HEK293T (cell line): ENCODE measurements at regions not wholly inside any gene's neighbourhood (a gene's known extent, or its start where the extent isn't known, plus 50 kb on each side); places are given as distances from the start of the nearest gene placed in this dataset.

Experiments used
- ELF4 ChIP-seq: fragments of 450-650 bp; IDR thresholded peaks from 2 replicates; pipeline ENCODE4 v1.6.1; 2017; ENCODE audit warnings: antibody characterized with exemption
- FOXA1 ChIP-seq: fragments of 450-650 bp; IDR thresholded peaks from 2 replicates; pipeline ENCODE4 v1.6.1; 2016; ENCODE audit warnings: mild to moderate bottlenecking
- FOXK2 ChIP-seq: fragments of 450-650 bp; IDR thresholded peaks from 2 replicates; pipeline ENCODE4 v1.6.1; 2016; ENCODE audit warnings: mild to moderate bottlenecking
- FOXM1 ChIP-seq: fragments of 450-650 bp; IDR thresholded peaks from 2 replicates; pipeline ENCODE4 v1.6.1; 2017; ENCODE audit warnings: mild to moderate bottlenecking, borderline replicate concordance
- HDGF ChIP-seq: fragments of 450-650 bp; IDR thresholded peaks from 2 replicates; pipeline ENCODE4 v1.6.1; 2017; ENCODE audit warnings: antibody characterized with exemption, borderline replicate concordance
- NFRKB ChIP-seq: fragments of 450-650 bp; IDR thresholded peaks from 2 replicates; pipeline ENCODE4 v1.6.1; 2016; ENCODE audit warnings: mild to moderate bottlenecking, moderate library complexity
- SP1 ChIP-seq: fragments of 450-650 bp; IDR thresholded peaks from 2 replicates; pipeline ENCODE4 v1.6.1; 2017

DNA sequence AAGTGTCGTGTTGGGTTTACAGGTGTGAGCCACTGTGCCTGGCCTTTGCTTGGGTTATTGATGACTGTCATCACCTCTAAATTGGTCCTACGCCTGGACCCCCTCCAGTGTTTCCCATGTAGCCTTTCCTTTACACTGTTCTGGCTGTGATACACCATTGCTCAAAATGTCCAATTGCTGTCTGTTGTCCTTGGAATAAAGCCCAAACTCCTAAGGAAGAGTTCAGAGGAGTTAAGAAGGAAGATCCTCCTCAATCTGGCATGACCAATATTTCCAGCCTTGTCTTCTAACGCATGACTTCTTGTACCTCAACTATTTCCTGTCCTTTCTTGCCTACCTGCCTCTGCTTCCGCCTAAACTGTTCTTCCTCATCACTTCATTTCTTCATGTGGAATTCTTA is 113.1 kb downstream of the POLR2M start:
- TF ChIP-seq FOXK2 (no peak), ELF4 (no peak), HDGF (no peak), NFRKB (no peak), FOXA1 (no peak), FOXM1 (no peak), SP1 (no peak)
